ENCODE measurements at regions not wholly inside any gene's neighbourhood (a gene's known extent, or its start where the extent isn't known, plus 50 kb on each side); places are given as distances from the start of the nearest gene placed in this dataset.

DNA sequence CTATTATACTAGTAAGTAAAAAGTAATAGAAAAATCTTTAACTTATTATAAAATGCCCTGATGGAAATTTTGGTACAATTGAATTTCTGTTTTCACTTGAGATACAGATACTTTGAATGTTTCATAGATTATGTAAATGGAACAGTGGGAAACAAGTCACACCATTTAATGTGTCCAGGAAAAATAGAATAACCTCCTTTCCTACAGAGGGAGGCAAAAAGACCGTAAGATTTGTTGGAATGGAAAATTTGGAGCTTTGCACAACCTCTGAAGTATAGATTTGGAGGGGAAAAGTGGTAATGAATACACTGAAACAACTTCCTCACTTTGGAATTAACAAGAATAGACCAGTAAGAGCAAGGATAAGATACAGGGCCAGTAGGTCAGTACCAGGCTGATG lies 149.2 kb upstream of the L3MBTL4 start:
- no peak for TF ChIP-seq CREB1 (IDR thresholded peaks at IDR 0.05; ENCODE audit: low read depth)
- TF ChIP-seq TAF1 (IDR thresholded peaks at IDR 0.05; ENCODE audit: low read depth) = no peak

DNA sequence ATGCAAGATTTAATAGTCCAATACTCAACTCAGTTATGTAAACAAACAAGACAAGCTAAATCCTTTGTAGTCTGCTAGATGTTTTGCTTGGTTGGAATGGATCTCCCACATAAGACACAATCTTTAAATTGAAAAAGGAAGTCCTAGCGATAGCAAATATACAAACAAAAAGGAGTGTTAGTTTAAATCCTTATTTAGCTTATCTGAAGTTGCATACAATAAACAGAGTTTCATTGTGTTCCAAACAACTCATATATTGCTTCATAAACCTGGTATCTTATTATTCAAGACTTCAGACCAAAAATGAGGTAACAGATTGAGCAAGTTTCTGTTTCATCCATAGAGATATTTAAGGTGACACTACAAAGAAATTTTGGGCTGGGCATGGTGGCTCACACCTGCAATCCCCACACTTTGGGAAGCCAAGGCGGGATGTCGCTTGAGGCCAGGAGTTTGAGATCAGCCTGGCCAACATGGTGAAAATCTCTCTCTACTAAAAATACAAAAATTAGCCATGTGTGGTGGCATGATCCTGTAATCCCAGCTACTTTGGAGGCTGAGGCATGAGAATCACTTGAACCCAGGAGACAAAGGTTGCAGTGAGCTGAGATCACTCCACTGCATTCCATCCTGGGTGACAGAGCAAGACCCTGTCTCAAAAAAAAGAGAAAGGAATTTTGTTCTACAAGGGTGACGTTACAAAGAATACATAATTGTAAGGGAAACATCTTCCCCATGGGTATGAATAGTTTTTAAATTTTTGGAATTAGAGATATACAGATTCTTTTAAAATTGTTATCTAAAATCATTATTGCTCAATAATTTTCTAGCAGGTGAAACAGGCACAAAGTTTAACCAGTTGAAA lies 150.5 kb upstream of the L3MBTL4 start:
- TF ChIP-seq YY1 (IDR thresholded peaks at IDR 0.05; ENCODE audit: low read depth) (no peak), EP300 (IDR thresholded peaks at IDR 0.05; ENCODE audit: borderline replicate concordance) (no peak), ZBTB7A (IDR thresholded peaks at IDR 0.05; ENCODE audit: low read depth) (no peak), CREB1 (IDR thresholded peaks at IDR 0.05; ENCODE audit: low read depth) (no peak), RAD21 (IDR thresholded peaks at IDR 0.05; ENCODE audit: low read depth) (no peak), TAF1 (IDR thresholded peaks at IDR 0.05; ENCODE audit: low read depth) (no peak), TCF12 (IDR thresholded peaks at IDR 0.05; ENCODE audit: low read depth) (no peak), FOXM1 (IDR thresholded peaks at IDR 0.05; ENCODE audit: borderline replicate concordance, low read depth) (no peak), EGR1 (IDR thresholded peaks at IDR 0.05) (no peak)
- TF ChIP-seq, protein P1, sequence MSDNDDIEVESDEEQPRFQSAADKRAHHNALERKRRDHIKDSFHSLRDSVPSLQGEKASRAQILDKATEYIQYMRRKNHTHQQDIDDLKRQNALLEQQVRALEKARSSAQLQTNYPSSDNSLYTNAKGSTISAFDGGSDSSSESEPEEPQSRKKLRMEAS (IDR thresholded peaks at IDR 0.05) = no peak
- TF ChIP-seq, protein P2, sequence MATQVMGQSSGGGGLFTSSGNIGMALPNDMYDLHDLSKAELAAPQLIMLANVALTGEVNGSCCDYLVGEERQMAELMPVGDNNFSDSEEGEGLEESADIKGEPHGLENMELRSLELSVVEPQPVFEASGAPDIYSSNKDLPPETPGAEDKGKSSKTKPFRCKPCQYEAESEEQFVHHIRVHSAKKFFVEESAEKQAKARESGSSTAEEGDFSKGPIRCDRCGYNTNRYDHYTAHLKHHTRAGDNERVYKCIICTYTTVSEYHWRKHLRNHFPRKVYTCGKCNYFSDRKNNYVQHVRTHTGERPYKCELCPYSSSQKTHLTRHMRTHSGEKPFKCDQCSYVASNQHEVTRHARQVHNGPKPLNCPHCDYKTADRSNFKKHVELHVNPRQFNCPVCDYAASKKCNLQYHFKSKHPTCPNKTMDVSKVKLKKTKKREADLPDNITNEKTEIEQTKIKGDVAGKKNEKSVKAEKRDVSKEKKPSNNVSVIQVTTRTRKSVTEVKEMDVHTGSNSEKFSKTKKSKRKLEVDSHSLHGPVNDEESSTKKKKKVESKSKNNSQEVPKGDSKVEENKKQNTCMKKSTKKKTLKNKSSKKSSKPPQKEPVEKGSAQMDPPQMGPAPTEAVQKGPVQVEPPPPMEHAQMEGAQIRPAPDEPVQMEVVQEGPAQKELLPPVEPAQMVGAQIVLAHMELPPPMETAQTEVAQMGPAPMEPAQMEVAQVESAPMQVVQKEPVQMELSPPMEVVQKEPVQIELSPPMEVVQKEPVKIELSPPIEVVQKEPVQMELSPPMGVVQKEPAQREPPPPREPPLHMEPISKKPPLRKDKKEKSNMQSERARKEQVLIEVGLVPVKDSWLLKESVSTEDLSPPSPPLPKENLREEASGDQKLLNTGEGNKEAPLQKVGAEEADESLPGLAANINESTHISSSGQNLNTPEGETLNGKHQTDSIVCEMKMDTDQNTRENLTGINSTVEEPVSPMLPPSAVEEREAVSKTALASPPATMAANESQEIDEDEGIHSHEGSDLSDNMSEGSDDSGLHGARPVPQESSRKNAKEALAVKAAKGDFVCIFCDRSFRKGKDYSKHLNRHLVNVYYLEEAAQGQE (IDR thresholded peaks at IDR 0.05; ENCODE audit: low read depth) = no peak

DNA sequence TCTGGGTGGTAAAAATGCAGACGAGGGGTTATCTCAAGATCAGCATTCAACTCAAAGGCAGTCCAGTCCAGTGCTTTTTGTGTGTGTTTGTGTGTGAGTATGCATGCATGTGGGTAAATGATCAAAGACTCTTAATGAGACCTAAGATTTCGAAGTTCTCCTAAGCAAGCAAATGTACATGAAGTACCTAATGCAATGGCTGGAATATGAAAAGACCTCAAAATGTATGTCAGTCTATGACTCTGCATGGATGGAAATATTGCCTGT lies 151.0 kb upstream of the L3MBTL4 start:
- no peak for TF ChIP-seq CEBPB (IDR thresholded peaks at IDR 0.05)
- TF ChIP-seq TAF1 (IDR thresholded peaks at IDR 0.05; ENCODE audit: low read depth) = no peak
- no peak for TF ChIP-seq RAD21 (IDR thresholded peaks at IDR 0.05; ENCODE audit: low read depth)
- no peak for TF ChIP-seq EGR1 (IDR thresholded peaks at IDR 0.05)
- no peak for TF ChIP-seq NFIC (IDR thresholded peaks at IDR 0.05)
- no peak for TF ChIP-seq YY1 (IDR thresholded peaks at IDR 0.05; ENCODE audit: low read depth)
- TF ChIP-seq, protein P2 (IDR thresholded peaks at IDR 0.05; ENCODE audit: low read depth) = no peak
- no peak for TF ChIP-seq CREB1 (IDR thresholded peaks at IDR 0.05; ENCODE audit: low read depth)
- TF ChIP-seq TEAD4 (IDR thresholded peaks at IDR 0.05) = no peak
- TF ChIP-seq EP300 (IDR thresholded peaks at IDR 0.05; ENCODE audit: borderline replicate concordance) = no peak
- TF ChIP-seq, protein P1 (IDR thresholded peaks at IDR 0.05) = no peak
- no peak for TF ChIP-seq TCF12 (IDR thresholded peaks at IDR 0.05; ENCODE audit: low read depth)
- TF ChIP-seq, protein P3, sequence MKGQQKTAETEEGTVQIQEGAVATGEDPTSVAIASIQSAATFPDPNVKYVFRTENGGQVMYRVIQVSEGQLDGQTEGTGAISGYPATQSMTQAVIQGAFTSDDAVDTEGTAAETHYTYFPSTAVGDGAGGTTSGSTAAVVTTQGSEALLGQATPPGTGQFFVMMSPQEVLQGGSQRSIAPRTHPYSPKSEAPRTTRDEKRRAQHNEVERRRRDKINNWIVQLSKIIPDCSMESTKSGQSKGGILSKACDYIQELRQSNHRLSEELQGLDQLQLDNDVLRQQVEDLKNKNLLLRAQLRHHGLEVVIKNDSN (IDR thresholded peaks at IDR 0.05) = no peak
- TF ChIP-seq ZBTB7A (IDR thresholded peaks at IDR 0.05; ENCODE audit: low read depth) = no peak
- TF ChIP-seq FOXM1 (IDR thresholded peaks at IDR 0.05; ENCODE audit: borderline replicate concordance, low read depth) = no peak

DNA sequence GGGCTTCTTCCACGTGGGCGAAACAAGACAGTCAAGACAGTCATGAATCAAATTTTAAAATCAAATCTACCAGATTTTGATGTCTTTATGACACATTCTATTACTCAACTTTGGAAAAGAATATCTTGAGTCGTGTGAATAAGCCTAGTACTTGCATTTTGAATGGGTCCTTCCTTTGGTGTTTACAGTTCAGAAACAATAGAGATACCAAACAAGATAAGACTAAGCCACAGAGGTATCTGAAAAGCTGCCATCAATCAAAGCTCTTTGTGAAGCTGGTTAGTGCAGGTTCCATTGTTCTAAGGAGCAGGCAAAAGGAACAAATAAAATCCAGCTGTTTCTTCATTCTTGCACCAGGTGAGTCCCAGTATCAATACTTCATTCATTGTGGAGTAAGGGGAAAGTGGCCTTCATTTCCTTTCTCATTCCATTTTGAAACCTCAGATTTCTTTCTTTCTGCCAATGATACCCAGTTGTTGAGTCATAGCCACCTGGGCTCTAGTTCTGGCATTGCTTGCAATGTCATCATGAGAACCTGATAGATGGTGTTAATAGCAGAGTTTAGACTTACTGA lies 151.7 kb upstream of the L3MBTL4 start:
- TF ChIP-seq NFIC (IDR thresholded peaks at IDR 0.05) (no peak), ZBTB7A (IDR thresholded peaks at IDR 0.05; ENCODE audit: low read depth) (no peak), CEBPB (IDR thresholded peaks at IDR 0.05) (no peak), EGR1 (IDR thresholded peaks at IDR 0.05) (no peak), RAD21 (IDR thresholded peaks at IDR 0.05; ENCODE audit: low read depth) (no peak), TEAD4 (IDR thresholded peaks at IDR 0.05) (no peak), EP300 (IDR thresholded peaks at IDR 0.05; ENCODE audit: borderline replicate concordance) (no peak), TCF12 (IDR thresholded peaks at IDR 0.05; ENCODE audit: low read depth) (no peak), FOXM1 (IDR thresholded peaks at IDR 0.05; ENCODE audit: borderline replicate concordance, low read depth) (no peak), TAF1 (IDR thresholded peaks at IDR 0.05; ENCODE audit: low read depth) (no peak), CREB1 (IDR thresholded peaks at IDR 0.05; ENCODE audit: low read depth) (no peak), YY1 (IDR thresholded peaks at IDR 0.05; ENCODE audit: low read depth) (no peak)
- TF ChIP-seq, protein P2 (IDR thresholded peaks at IDR 0.05; ENCODE audit: low read depth) = no peak
- TF ChIP-seq, protein P1 (IDR thresholded peaks at IDR 0.05) = no peak
- TF ChIP-seq, protein P3 (IDR thresholded peaks at IDR 0.05) = no peak

Measured in Ishikawa (cell line).